A549 (cell line): ENCODE measurements at regions not wholly inside any gene's neighbourhood (a gene's known extent, or its start where the extent isn't known, plus 50 kb on each side); places are given as distances from the start of the nearest gene placed in this dataset.

Source experiments
- BHLHE40 ChIP-seq: IDR thresholded peaks from 2 replicates; pipeline ENCODE4 v1.6.1; 2012; ENCODE audit warnings: low read depth, low read length, inconsistent platforms
- CBX2 ChIP-seq: fragments of 200-600 bp; sonication (generic); IDR thresholded peaks from 2 replicates; pipeline ENCODE4 v1.6.1; 2016; ENCODE audit warnings: low read depth, mild to moderate bottlenecking, borderline replicate concordance
- CTCF ChIP-seq: fragments of >200 bp; sonication (Bioruptor Twin); formaldehyde crosslinking; IDR thresholded peaks from 3 replicates; pipeline ENCODE4 v1.5.1; 2016
- HOXA7 ChIP-seq: fragments of 250-450 bp; sonication (Bioruptor Pico); IDR thresholded peaks from 2 replicates; pipeline ENCODE4 v1.5.0; 2020; ENCODE audit warnings: mild to moderate bottlenecking, moderate library complexity
- JUNB ChIP-seq: fragments of >200 bp; sonication (Bioruptor Twin); formaldehyde crosslinking; IDR thresholded peaks from 2 replicates; pipeline ENCODE4 v1.6.1; 2016
- MAFK ChIP-seq: fragments of 450-650 bp; IDR thresholded peaks from 2 replicates; pipeline ENCODE4 v1.6.1; 2014; ENCODE audit not compliant: partially characterized antibody
- POLR2A ChIP-seq: IDR thresholded peaks from 2 replicates; pipeline ENCODE4 v1.6.1; 2012; ENCODE audit warnings: mild to moderate bottlenecking, low read length
- TF ChIP-seq, protein P1 (sequence below): fragments of >200 bp; sonication (Bioruptor Twin); formaldehyde crosslinking; IDR thresholded peaks from 3 replicates; pipeline ENCODE4 v1.6.1; 2016
- TF ChIP-seq, protein P2 (sequence below): IDR thresholded peaks from 2 replicates; pipeline ENCODE4 v1.6.1; 2012
- TF ChIP-seq, protein P3 (sequence below): fragments of 150-350 bp; IDR thresholded peaks from 2 replicates; pipeline ENCODE4 v1.6.1; 2014; ENCODE audit warnings: low read depth, mild to moderate bottlenecking, low read length

GRCh38 chr6:69570106-69570505, 226.7 kb downstream of the LMBRD1 start:
- TF ChIP-seq POLR2A = no peak
- no peak for TF ChIP-seq CBX2
- TF ChIP-seq CTCF = no peak
- TF ChIP-seq, protein P1, sequence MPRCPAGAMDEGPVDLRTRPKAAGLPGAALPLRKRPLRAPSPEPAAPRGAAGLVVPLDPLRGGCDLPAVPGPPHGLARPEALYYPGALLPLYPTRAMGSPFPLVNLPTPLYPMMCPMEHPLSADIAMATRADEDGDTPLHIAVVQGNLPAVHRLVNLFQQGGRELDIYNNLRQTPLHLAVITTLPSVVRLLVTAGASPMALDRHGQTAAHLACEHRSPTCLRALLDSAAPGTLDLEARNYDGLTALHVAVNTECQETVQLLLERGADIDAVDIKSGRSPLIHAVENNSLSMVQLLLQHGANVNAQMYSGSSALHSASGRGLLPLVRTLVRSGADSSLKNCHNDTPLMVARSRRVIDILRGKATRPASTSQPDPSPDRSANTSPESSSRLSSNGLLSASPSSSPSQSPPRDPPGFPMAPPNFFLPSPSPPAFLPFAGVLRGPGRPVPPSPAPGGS = no peak
- no peak for TF ChIP-seq MAFK
- no peak for TF ChIP-seq BHLHE40
- TF ChIP-seq, protein P2, sequence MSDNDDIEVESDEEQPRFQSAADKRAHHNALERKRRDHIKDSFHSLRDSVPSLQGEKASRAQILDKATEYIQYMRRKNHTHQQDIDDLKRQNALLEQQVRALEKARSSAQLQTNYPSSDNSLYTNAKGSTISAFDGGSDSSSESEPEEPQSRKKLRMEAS = no peak
- no peak for TF ChIP-seq HOXA7 (CRISPR knock-in tag)
- TF ChIP-seq, protein P3, sequence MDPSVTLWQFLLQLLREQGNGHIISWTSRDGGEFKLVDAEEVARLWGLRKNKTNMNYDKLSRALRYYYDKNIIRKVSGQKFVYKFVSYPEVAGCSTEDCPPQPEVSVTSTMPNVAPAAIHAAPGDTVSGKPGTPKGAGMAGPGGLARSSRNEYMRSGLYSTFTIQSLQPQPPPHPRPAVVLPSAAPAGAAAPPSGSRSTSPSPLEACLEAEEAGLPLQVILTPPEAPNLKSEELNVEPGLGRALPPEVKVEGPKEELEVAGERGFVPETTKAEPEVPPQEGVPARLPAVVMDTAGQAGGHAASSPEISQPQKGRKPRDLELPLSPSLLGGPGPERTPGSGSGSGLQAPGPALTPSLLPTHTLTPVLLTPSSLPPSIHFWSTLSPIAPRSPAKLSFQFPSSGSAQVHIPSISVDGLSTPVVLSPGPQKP = no peak
- no peak for TF ChIP-seq JUNB
